Glutamatergic neuron (in vitro differentiated cells): ENCODE measurements at regions not wholly inside any gene's neighbourhood (a gene's known extent, or its start where the extent isn't known, plus 50 kb on each side); places are given as distances from the start of the nearest gene placed in this dataset.

Source experiments
- DNase-seq: peaks from one replicate; pipeline ENCODE4 v3.0.0; 2022
- H3K27ac Mint-ChIP-seq: one replicate; pipeline ENCODE4 v1.8.0; 2020; ENCODE audit warnings: mild to moderate bottlenecking, mixed read lengths, inconsistent platforms; ENCODE audit not compliant: unreplicated experiment
- H3K27me3 Mint-ChIP-seq: one replicate; pipeline ENCODE4 v1.8.0; 2020; ENCODE audit warnings: mild to moderate bottlenecking, moderate library complexity, mixed read lengths, inconsistent platforms; ENCODE audit not compliant: unreplicated experiment
- H3K36me3 Mint-ChIP-seq: one replicate; pipeline ENCODE4 v1.8.0; 2020; ENCODE audit warnings: mild to moderate bottlenecking, mixed read lengths, inconsistent platforms; ENCODE audit not compliant: unreplicated experiment
- H3K4me1 Mint-ChIP-seq: one replicate; pipeline ENCODE4 v1.8.0; 2020; ENCODE audit warnings: mild to moderate bottlenecking, low read depth, mixed read lengths, inconsistent platforms; ENCODE audit not compliant: unreplicated experiment
- H3K4me3 Mint-ChIP-seq: one replicate; pipeline ENCODE4 v1.8.0; 2020; ENCODE audit warnings: mild to moderate bottlenecking, mixed read lengths, inconsistent platforms; ENCODE audit not compliant: unreplicated experiment
- H3K9me3 Mint-ChIP-seq: one replicate; pipeline ENCODE4 v1.8.0; 2020; ENCODE audit warnings: mild to moderate bottlenecking, moderate library complexity, mixed read lengths, inconsistent platforms; ENCODE audit not compliant: unreplicated experiment
- CTCF ChIP-seq: fragments of 200-600 bp; sonication (generic); IDR thresholded peaks from one replicate; pipeline ENCODE4 v1.5.0; 2021; ENCODE audit not compliant: partially characterized antibody, unreplicated experiment

DNA sequence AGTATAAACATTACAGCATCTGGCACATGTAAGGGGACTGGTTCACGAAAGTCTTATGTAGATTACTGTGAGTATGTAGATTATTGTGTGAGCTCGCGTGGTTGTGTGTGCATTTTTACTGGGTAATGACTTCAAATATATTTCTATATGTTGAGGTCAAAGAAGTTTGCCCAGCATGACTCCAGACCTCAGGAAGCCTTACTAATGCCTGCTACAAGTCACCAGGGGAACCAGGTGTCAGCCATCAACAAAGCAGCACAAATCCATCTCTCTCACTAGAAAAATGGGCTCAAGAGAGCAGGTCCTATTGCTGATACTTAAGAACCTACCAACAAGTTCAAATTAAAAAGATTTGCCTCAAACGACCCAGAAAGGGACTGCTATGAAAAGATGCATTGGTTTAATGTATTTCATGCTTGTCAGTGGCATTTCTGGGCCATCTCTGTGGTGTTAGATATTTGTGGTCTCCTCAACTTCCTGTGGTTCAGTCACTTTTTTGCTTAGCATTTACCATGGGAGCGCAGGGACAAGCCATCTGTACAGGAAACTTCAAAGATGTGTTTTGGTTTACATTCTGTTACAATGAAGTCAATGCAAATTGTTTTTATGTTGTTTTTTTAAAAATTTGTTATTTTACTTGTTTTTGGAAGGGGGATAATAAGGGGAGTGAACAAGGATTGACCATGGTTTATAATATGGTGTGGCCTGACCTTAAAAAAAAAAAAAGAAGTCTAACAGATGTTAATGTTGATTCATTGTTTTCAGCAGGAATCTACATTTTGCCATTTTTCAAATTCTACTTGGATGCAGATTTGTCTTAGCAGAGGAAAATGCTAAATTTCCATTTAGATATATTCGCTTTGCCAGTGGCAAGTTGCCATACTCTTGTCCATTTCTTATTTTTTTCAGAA is 172.1 kb upstream of the ADAMTS9 start:
- no peak for DNase-seq
- H3K27ac Mint-ChIP-seq, result no peak overlapping the region
- no peak for TF ChIP-seq CTCF
- H3K27me3 Mint-ChIP-seq, result no peaks in the 10 kb centered on the region
- H3K4me3 Mint-ChIP-seq, result no peak overlapping the region
- H3K4me1 Mint-ChIP-seq, result peaks cover 34% of the 10 kb centered on the region
- no peaks in the 10 kb centered on the region for H3K36me3 Mint-ChIP-seq
- no peaks in the 10 kb centered on the region for H3K9me3 Mint-ChIP-seq

DNA sequence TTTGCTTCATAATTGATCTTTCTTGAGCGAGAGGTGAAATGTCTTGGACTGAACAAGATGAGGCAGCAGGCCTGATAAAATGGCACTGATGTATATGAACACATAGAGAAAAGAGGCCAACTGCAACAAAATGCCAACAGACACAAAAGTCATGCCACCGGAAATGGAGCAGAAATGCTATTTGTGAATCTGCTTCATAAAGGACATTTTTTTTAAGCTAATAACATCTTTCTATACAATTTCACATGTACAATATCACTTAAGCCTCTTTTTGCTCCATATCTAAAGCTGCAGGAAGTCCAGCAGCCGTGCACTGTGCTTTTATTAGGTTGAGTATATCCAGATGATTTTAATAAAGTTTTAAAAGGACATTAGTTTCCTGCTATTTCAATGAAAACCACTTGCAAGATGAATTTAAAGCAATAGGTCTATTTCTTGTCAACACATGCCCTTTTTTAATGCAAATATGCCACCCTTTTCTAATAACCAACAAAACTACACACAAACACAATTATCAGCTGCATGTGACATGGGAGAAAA is 169.2 kb upstream of the ADAMTS9 start:
- Mint-ChIP-seq H3K27me3 (no peaks in the 10 kb centered on the region), H3K4me3 (no peak overlapping the region), H3K9me3 (no peaks in the 10 kb centered on the region), H3K27ac (no peak overlapping the region), H3K4me1 (peaks cover 23% of the 10 kb centered on the region), H3K36me3 (no peaks in the 10 kb centered on the region)
- DNase-seq, result no peak
- no peak for TF ChIP-seq CTCF

DNA sequence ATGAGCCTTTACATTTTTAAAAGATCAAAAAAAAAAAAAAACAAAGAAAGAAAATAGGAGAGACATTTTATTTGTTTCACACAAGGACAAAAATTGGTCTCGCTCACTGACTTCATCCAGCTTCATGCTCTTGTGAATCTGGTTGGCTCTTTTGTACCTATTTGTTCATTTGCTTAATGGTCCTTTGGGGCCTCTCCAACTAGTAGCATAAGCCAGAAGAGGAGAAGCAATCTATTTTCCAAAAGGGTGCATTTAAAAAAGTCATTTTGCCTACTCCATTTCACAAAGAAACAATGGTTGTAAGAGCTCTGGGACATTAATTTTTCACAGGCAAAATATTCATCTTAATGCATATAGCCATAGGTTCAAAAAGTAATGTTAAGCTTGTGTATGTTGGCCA is 168.3 kb upstream of the ADAMTS9 start:
- no peak for DNase-seq
- H3K4me1 Mint-ChIP-seq, result peaks cover 20% of the 10 kb centered on the region
- H3K36me3 Mint-ChIP-seq, result no peaks in the 10 kb centered on the region
- no peaks in the 10 kb centered on the region for H3K27me3 Mint-ChIP-seq
- H3K4me3 Mint-ChIP-seq, result peak overlapping the region; percentile 56
- no peaks in the 10 kb centered on the region for H3K9me3 Mint-ChIP-seq
- H3K27ac Mint-ChIP-seq, result peak overlapping the region; percentile 14
- TF ChIP-seq CTCF, result no peak

GRCh38 chr3:64853456-64853855 is 165.7 kb upstream of the ADAMTS9 start:
- Mint-ChIP-seq H3K27ac (no peak overlapping the region), H3K36me3 (no peaks in the 10 kb centered on the region), H3K27me3 (no peaks in the 10 kb centered on the region), H3K4me3 (no peak overlapping the region), H3K4me1 (peaks cover 16% of the 10 kb centered on the region), H3K9me3 (no peaks in the 10 kb centered on the region)
- no peak for DNase-seq
- no peak for TF ChIP-seq CTCF

DNA sequence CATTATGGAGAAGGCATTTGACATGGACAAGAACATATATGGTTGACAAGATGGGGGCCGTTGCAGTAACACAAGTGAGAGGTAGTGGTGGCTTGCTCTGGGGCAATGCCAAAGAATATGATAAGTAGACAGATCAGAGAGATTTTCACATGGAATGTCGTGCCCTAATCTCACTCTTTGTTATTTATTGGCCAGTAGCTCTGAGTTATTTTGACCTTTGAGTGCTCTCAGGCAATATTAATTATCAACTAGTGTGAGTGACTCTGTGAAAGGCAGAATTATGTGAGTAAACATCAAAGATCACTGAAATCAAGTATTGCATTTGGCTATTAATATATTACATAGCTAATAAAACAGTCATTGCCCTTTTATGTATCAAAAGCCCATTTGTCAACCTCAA is 164.9 kb upstream of the ADAMTS9 start:
- H3K36me3 Mint-ChIP-seq, result no peaks in the 10 kb centered on the region
- H3K27me3 Mint-ChIP-seq, result no peaks in the 10 kb centered on the region
- no peak overlapping the region for H3K27ac Mint-ChIP-seq
- DNase-seq, result no peak
- H3K9me3 Mint-ChIP-seq, result no peaks in the 10 kb centered on the region
- H3K4me3 Mint-ChIP-seq, result no peak overlapping the region
- TF ChIP-seq CTCF, result no peak
- peaks cover 15% of the 10 kb centered on the region for H3K4me1 Mint-ChIP-seq
